HEK293 (cell line): ENCODE measurements at regions not wholly inside any gene's neighbourhood (a gene's known extent, or its start where the extent isn't known, plus 50 kb on each side); places are given as distances from the start of the nearest gene placed in this dataset.

Source experiments
- CTCF ChIA-PET: fragments of 350-600 bp; formaldehyde crosslinking; extraction: SDS; loops from one replicate; lab custom pipeline; 2021; ENCODE audit warnings: antibody characterized with exemption; lab: Yijun Ruan, JAX
- POLR2A ChIA-PET: fragments of 300-600 bp; formaldehyde crosslinking; extraction: SDS; loops from one replicate; lab custom pipeline; 2020; ENCODE audit warnings: antibody characterized with exemption, inconsistent platforms; lab: Yijun Ruan, JAX
- H3K27ac ChIP-seq: fragments of 200-500 bp; sonication (Bioruptor generic); 2 replicates; pipeline ENCODE4 v1.5.1; 2014; ENCODE audit warnings: low read depth, low read length, control low read depth, inconsistent platforms; ENCODE audit errors: extremely low read depth
- H3K36me3 ChIP-seq, 2 experiments: fragments of 200-500 bp in 1 of 2; sonication (Bioruptor generic) in 1 of 2; 1 replicate in 1 of 2; 2 replicates in 1 of 2; pipeline ENCODE4 v1.5.1; 2014 to 2017; ENCODE audit warnings: inconsistent platforms in 2 of 2, low read length in 2 of 2; ENCODE audit not compliant: control insufficient read depth in 2 of 2, insufficient read depth in 1 of 2
- H3K4me1 ChIP-seq: fragments of 200-500 bp; sonication (Bioruptor generic); 2 replicates; pipeline ENCODE4 v1.5.1; 2014; ENCODE audit warnings: mild to moderate bottlenecking, low read length, inconsistent platforms; ENCODE audit not compliant: control insufficient read depth, insufficient read depth
- H3K4me3 ChIP-seq: 2 replicates; pipeline ENCODE4 v1.5.1; 2011; ENCODE audit warnings: low read depth, mild to moderate bottlenecking, control low read depth, low read length, moderate library complexity
- H3K9me3 ChIP-seq: fragments of 200-500 bp; sonication (Bioruptor generic); 2 replicates; pipeline ENCODE4 v1.5.1; 2014; ENCODE audit warnings: low read depth, low read length, inconsistent platforms; ENCODE audit not compliant: control insufficient read depth, insufficient read depth
- BCL11A ChIP-seq: fragments of 450-650 bp; formaldehyde crosslinking; IDR thresholded peaks from 2 replicates; pipeline ENCODE4 v1.5.1; 2016; ENCODE audit warnings: low read depth, missing biosample characterization, missing genetic modification characterization
- EGR2 ChIP-seq: fragments of 450-650 bp; formaldehyde crosslinking; IDR thresholded peaks from 2 replicates; pipeline ENCODE4 v1.5.1; 2016; ENCODE audit warnings: low read depth, missing biosample characterization, missing genetic modification characterization
- HOXD13 ChIP-seq: sonication (generic); formaldehyde crosslinking; IDR thresholded peaks from 2 replicates; pipeline ENCODE4 v1.8.0; 2022; ENCODE audit warnings: missing genetic modification reagents, borderline replicate concordance
- KLF7 ChIP-seq: fragments of 450-650 bp; formaldehyde crosslinking; IDR thresholded peaks from 2 replicates; pipeline ENCODE4 v1.5.1; 2016; ENCODE audit warnings: missing biosample characterization, missing genetic modification characterization, borderline replicate concordance
- SP2 ChIP-seq: fragments of 450-650 bp; formaldehyde crosslinking; IDR thresholded peaks from 2 replicates; pipeline ENCODE4 v1.5.1; 2016; ENCODE audit warnings: missing biosample characterization, missing genetic modification characterization
- TCF7L2 ChIP-seq: IDR thresholded peaks from 2 replicates; pipeline ENCODE4 v1.6.1; 2011; ENCODE audit warnings: low read depth, mild to moderate bottlenecking, inconsistent platforms, low read length, moderate library complexity, borderline replicate concordance
- ZIC2 ChIP-seq: fragments of 450-650 bp; formaldehyde crosslinking; IDR thresholded peaks from 2 replicates; pipeline ENCODE4 v1.5.1; 2016; ENCODE audit warnings: missing biosample characterization, missing genetic modification characterization
- ZNF311 ChIP-seq: fragments of 450-650 bp; formaldehyde crosslinking; IDR thresholded peaks from 2 replicates; pipeline ENCODE4 v1.5.1; 2017; ENCODE audit warnings: missing biosample characterization, missing genetic modification characterization, borderline replicate concordance
- ZNF341 ChIP-seq: fragments of 450-650 bp; formaldehyde crosslinking; IDR thresholded peaks from 2 replicates; pipeline ENCODE4; 2016; ENCODE audit warnings: low read depth, missing biosample characterization, missing genetic modification characterization
- ZNF501 ChIP-seq: fragments of 450-650 bp; formaldehyde crosslinking; IDR thresholded peaks from 2 replicates; pipeline ENCODE4 v1.5.1; 2016; ENCODE audit warnings: missing biosample characterization, missing genetic modification characterization
- ZNF510 ChIP-seq: fragments of 450-650 bp; formaldehyde crosslinking; IDR thresholded peaks from 2 replicates; pipeline ENCODE4 v1.5.1; 2018; ENCODE audit warnings: mild to moderate bottlenecking, missing genetic modification characterization, missing biosample characterization; ENCODE audit not compliant: insufficient replicate concordance
- ZNF571 ChIP-seq: fragments of 450-650 bp; formaldehyde crosslinking; IDR thresholded peaks from 2 replicates; pipeline ENCODE4 v1.5.0; 2017; ENCODE audit warnings: missing biosample characterization, missing genetic modification characterization
- ZNF785 ChIP-seq: fragments of 450-650 bp; formaldehyde crosslinking; IDR thresholded peaks from 2 replicates; pipeline ENCODE4 v1.5.1; 2016; ENCODE audit warnings: missing biosample characterization, missing genetic modification characterization
- ZNF791 ChIP-seq: fragments of 450-650 bp; formaldehyde crosslinking; IDR thresholded peaks from 2 replicates; pipeline ENCODE4 v1.5.1; 2016; ENCODE audit warnings: missing biosample characterization, missing genetic modification characterization
- ZNF837 ChIP-seq: fragments of 450-650 bp; formaldehyde crosslinking; IDR thresholded peaks from 2 replicates; pipeline ENCODE4 v1.5.1; 2016; ENCODE audit warnings: missing biosample characterization, missing genetic modification characterization
- ZNF843 ChIP-seq: fragments of 450-650 bp; formaldehyde crosslinking; IDR thresholded peaks from 2 replicates; pipeline ENCODE4 v1.5.1; 2016; ENCODE audit warnings: missing biosample characterization, missing genetic modification characterization
- ZSCAN30 ChIP-seq: fragments of 450-650 bp; IDR thresholded peaks from 2 replicates; pipeline ENCODE4 v1.5.1; 2018; ENCODE audit warnings: missing biosample characterization, mild to moderate bottlenecking, missing genetic modification characterization, moderate library complexity
- TF ChIP-seq, protein P1 (sequence below): fragments of 450-650 bp; IDR thresholded peaks from 2 replicates; pipeline ENCODE4 v1.5.1; 2018; ENCODE audit warnings: missing biosample characterization, mild to moderate bottlenecking, missing genetic modification characterization
- TF ChIP-seq, protein P2 (sequence below): fragments of 450-650 bp; formaldehyde crosslinking; IDR thresholded peaks from 2 replicates; pipeline ENCODE4 v1.5.1; 2016; ENCODE audit warnings: missing biosample characterization, missing genetic modification characterization
- TF ChIP-seq, protein P3 (sequence below): fragments of 450-650 bp; formaldehyde crosslinking; IDR thresholded peaks from 2 replicates; pipeline ENCODE4 v1.5.1; 2016; ENCODE audit warnings: missing biosample characterization, missing genetic modification characterization

- no peak for TF ChIP-seq ZNF501
- no peak for TF ChIP-seq TCF7L2
Observed at GRCh38 chr5:174433098-174433497, 291.3 kb upstream of the MSX2 start (continued).

DNA sequence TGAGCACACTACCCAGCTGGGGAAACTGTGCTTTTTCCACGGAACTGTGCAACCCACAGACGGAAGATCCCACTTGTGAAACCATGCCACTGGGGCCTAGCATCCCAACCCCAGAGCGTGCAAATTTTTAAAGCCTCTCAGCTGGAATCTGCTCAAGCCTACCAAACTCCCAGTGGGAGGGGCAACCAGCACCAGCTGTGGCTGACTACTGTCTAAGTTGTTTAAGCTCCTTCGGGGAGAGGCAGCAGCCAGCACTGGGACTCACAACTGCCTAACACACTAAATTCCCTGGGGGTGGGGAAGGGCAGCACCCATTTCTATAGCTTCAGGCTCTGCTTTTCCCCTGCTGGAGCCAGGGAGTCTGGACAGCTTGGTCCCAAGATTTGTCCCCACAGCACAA, 287.6 kb upstream of the MSX2 start:
- Histone ChIP-seq H3K9me3 (no peaks in the 10 kb centered on the region), H3K36me3 (no peaks in the 10 kb centered on the region), H3K4me1 (no peaks in the 10 kb centered on the region), H3K27ac (no peak overlapping the region), H3K4me3 (no peak overlapping the region)
- no peak for TF ChIP-seq HOXD13 (CRISPR knock-in tag)
- peak; percentile 33; the same call in 1 of the 2 replicates for TF ChIP-seq ZIC2 (tag by site-specific recombination)
- ChIA-PET POLR2A (no interaction called here), CTCF (no interaction called here)

DNA sequence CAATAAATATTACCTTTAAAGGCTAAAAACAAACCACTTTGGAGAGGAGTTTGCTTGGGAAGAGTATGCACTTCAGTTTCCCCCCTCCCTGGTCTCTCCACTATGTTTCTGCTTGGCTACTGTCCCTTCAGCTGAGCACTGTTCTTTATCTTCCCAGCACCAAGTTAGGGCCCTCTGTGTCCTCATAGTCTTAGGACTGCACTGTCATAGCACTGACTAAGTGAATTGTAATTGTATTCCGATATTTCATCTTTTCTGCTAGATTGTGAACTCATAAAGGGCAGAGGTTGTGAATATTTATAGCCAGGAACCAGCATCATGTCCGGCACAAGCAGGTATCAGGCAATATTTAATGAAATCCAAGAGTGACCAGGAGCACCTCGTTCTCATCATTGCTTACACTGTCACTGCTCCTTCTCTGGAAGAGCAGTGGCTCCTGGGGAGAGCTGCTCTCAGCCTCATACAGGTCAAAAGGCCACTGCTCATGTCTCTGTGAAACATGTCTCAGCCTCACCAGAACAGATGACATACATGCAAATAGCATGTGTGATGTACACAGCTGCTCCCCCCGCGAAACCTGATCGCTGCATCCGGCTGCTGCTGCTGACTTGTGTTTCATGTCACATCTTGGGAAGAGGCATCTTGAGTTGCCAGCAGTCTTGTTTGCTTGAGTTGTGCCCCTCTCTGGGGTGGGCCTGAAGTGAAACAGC, 279.7 kb upstream of the MSX2 start:
- POLR2A ChIA-PET = no interaction called here
- Histone ChIP-seq H3K9me3 (no peaks in the 10 kb centered on the region), H3K4me3 (no peak overlapping the region), H3K36me3 (no peaks in the 10 kb centered on the region), H3K4me1 (no peaks in the 10 kb centered on the region)
- TF ChIP-seq ZNF571 (tag by site-specific recombination) (no peak), ZNF837 (tag by site-specific recombination) (no peak), BCL11A (tag by site-specific recombination) (no peak), ZNF843 (no peak), ZSCAN30 (tag by site-specific recombination) (no peak), ZNF311 (tag by site-specific recombination) (no peak), SP2 (tag by site-specific recombination) (no peak), ZNF791 (no peak), ZNF341 (tag by site-specific recombination) (no peak), ZNF510 (no peak), KLF7 (no peak), ZNF785 (tag by site-specific recombination) (no peak), EGR2 (tag by site-specific recombination) (no peak)
- TF ChIP-seq, protein P1, sequence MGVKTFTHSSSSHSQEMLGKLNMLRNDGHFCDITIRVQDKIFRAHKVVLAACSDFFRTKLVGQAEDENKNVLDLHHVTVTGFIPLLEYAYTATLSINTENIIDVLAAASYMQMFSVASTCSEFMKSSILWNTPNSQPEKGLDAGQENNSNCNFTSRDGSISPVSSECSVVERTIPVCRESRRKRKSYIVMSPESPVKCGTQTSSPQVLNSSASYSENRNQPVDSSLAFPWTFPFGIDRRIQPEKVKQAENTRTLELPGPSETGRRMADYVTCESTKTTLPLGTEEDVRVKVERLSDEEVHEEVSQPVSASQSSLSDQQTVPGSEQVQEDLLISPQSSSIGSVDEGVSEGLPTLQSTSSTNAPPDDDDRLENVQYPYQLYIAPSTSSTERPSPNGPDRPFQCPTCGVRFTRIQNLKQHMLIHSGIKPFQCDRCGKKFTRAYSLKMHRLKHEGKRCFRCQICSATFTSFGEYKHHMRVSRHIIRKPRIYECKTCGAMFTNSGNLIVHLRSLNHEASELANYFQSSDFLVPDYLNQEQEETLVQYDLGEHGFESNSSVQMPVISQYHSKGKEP (tag by site-specific recombination) = no peak
- TF ChIP-seq, protein P2, sequence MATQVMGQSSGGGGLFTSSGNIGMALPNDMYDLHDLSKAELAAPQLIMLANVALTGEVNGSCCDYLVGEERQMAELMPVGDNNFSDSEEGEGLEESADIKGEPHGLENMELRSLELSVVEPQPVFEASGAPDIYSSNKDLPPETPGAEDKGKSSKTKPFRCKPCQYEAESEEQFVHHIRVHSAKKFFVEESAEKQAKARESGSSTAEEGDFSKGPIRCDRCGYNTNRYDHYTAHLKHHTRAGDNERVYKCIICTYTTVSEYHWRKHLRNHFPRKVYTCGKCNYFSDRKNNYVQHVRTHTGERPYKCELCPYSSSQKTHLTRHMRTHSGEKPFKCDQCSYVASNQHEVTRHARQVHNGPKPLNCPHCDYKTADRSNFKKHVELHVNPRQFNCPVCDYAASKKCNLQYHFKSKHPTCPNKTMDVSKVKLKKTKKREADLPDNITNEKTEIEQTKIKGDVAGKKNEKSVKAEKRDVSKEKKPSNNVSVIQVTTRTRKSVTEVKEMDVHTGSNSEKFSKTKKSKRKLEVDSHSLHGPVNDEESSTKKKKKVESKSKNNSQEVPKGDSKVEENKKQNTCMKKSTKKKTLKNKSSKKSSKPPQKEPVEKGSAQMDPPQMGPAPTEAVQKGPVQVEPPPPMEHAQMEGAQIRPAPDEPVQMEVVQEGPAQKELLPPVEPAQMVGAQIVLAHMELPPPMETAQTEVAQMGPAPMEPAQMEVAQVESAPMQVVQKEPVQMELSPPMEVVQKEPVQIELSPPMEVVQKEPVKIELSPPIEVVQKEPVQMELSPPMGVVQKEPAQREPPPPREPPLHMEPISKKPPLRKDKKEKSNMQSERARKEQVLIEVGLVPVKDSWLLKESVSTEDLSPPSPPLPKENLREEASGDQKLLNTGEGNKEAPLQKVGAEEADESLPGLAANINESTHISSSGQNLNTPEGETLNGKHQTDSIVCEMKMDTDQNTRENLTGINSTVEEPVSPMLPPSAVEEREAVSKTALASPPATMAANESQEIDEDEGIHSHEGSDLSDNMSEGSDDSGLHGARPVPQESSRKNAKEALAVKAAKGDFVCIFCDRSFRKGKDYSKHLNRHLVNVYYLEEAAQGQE (tag by site-specific recombination) = no peak
- TF ChIP-seq, protein P3, sequence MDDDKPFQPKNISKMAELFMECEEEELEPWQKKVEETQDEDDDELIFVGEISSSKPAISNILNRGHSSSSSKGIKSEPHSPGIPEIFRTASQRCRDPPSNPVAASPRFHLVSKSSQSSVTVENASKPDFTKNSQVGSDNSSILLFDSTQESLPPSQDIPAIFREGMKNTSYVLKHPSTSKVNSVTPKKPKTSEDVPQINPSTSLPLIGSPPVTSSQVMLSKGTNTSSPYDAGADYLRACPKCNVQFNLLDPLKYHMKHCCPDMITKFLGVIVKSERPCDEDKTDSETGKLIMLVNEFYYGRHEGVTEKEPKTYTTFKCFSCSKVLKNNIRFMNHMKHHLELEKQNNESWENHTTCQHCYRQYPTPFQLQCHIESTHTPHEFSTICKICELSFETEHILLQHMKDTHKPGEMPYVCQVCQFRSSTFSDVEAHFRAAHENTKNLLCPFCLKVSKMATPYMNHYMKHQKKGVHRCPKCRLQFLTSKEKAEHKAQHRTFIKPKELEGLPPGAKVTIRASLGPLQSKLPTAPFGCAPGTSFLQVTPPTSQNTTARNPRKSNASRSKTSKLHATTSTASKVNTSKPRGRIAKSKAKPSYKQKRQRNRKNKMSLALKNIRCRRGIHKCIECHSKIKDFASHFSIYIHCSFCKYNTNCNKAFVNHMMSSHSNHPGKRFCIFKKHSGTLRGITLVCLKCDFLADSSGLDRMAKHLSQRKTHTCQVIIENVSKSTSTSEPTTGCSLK (tag by site-specific recombination) = no peak
- TF ChIP-seq, all 188 proteins: peak for 0
- no peak overlapping the region for H3K27ac ChIP-seq
- CTCF ChIA-PET = no interaction called here
